Tibial nerve (tissue), 4 donors: ENCODE measurements at regions not wholly inside any gene's neighbourhood (a gene's known extent, or its start where the extent isn't known, plus 50 kb on each side); places are given as distances from the start of the nearest gene placed in this dataset.

Experiments used
- EP300 ChIP-seq, 2 donors: sonication (generic); formaldehyde crosslinking; IDR thresholded peaks; one replicate each; pipeline ENCODE4 v1.6.1; 2017; ENCODE audit warnings: antibody characterized with exemption in 2 of 2, mild to moderate bottlenecking in 1 of 2
- POLR2A ChIP-seq, 2 donors: fragments of 450-650 bp; IDR thresholded peaks; one replicate each; pipeline ENCODE4 v1.6.1; 2017; ENCODE audit warnings: antibody characterized with exemption in 2 of 2, mild to moderate bottlenecking in 2 of 2, moderate library complexity in 2 of 2
- TF ChIP-seq, protein P1 (sequence below), 5 experiments: fragments of 200-600 bp in 3 of 5; fragments of 450-650 bp in 2 of 5; sonication (generic) in 3 of 5; IDR thresholded peaks; one replicate each; pipeline ENCODE4 v1.5.1; 2016 to 2019; ENCODE audit warnings: antibody characterized with exemption in 5 of 5, mild to moderate bottlenecking in 3 of 5, moderate library complexity in 2 of 5

DNA sequence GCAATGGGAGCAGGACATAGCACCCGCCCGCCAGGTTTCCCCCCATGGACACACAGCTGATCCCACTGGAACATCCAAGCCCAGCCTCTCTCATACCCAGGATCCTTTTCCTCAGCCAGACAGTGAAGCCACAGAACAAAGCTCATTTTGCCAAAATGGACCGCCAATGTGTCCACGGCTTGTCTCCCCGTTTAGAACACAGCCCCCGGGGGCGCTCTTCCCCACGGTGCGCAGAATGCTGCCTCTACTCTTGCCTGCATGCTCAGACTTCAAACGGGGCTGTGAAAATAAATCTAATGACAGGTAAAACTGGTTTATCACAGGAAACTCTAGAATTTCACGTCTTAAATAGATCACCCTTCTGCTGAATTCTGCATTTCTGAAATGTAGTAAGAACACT lies 548.5 kb upstream of the ID2 start:
- TF ChIP-seq, protein P1, sequence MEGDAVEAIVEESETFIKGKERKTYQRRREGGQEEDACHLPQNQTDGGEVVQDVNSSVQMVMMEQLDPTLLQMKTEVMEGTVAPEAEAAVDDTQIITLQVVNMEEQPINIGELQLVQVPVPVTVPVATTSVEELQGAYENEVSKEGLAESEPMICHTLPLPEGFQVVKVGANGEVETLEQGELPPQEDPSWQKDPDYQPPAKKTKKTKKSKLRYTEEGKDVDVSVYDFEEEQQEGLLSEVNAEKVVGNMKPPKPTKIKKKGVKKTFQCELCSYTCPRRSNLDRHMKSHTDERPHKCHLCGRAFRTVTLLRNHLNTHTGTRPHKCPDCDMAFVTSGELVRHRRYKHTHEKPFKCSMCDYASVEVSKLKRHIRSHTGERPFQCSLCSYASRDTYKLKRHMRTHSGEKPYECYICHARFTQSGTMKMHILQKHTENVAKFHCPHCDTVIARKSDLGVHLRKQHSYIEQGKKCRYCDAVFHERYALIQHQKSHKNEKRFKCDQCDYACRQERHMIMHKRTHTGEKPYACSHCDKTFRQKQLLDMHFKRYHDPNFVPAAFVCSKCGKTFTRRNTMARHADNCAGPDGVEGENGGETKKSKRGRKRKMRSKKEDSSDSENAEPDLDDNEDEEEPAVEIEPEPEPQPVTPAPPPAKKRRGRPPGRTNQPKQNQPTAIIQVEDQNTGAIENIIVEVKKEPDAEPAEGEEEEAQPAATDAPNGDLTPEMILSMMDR (IDR thresholded peaks at IDR 0.05): no peak
- TF ChIP-seq POLR2A (IDR thresholded peaks at IDR 0.05) (no peak), EP300 (IDR thresholded peaks at IDR 0.05) (no peak)
